GM13977 (cell line): ENCODE measurements at regions not wholly inside any gene's neighbourhood (a gene's known extent, or its start where the extent isn't known, plus 50 kb on each side); places are given as distances from the start of the nearest gene placed in this dataset.

Experiments
- DNase-seq: peaks from one replicate; pipeline ENCODE4 v3.0.0; 2012; ENCODE audit warnings: low spot score
- CTCF ChIP-seq: IDR thresholded peaks from 2 replicates; pipeline ENCODE4 v1.5.1; 2012; ENCODE audit warnings: mild to moderate bottlenecking, control low read depth; ENCODE audit not compliant: insufficient read depth; ENCODE audit errors: extremely low read depth, missing control alignments
- in situ Hi-C: fragments of 300-500 bp; cut with MboI; formaldehyde crosslinking; loops from one replicate; pipeline ENCODE4 v1.12.0; 2022; ENCODE audit warnings: low sequenced_read_pairs, low pct_unique_long_range_greater_than_20kb, mixed read lengths, inconsistent platforms; ENCODE audit not compliant: unreplicated experiment

DNA sequence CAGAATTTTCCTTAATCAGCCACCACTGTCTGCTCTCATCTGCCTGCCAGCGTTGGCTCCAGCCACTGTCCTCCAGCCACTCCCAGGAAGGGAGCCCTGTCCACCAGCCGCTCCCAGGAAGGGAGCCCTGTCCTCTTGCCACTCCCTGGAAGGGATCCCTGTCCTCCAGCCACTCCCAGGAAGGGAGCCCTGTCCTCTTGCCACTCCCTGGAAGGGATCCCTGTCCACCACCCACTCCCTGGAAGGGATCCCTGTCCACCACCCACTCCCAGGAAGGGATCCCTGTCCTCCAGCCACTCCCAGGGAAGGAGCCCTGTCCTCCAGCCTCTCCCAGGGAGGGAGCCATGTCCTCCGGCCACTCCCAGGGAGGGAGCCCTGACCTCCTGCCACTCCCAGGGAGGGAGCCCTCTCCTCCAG, 726.5 kb downstream of the PTPRU start:
- TF ChIP-seq CTCF: no peak
- in situ Hi-C loops: no loop called here
- DNase-seq: no peak

- TF ChIP-seq CTCF: no peak
- DNase-seq: no peak
- in situ Hi-C loops: no loop called here
Measured at GRCh38 chr1:29962336-29962735, 726.0 kb downstream of the PTPRU start.

DNA sequence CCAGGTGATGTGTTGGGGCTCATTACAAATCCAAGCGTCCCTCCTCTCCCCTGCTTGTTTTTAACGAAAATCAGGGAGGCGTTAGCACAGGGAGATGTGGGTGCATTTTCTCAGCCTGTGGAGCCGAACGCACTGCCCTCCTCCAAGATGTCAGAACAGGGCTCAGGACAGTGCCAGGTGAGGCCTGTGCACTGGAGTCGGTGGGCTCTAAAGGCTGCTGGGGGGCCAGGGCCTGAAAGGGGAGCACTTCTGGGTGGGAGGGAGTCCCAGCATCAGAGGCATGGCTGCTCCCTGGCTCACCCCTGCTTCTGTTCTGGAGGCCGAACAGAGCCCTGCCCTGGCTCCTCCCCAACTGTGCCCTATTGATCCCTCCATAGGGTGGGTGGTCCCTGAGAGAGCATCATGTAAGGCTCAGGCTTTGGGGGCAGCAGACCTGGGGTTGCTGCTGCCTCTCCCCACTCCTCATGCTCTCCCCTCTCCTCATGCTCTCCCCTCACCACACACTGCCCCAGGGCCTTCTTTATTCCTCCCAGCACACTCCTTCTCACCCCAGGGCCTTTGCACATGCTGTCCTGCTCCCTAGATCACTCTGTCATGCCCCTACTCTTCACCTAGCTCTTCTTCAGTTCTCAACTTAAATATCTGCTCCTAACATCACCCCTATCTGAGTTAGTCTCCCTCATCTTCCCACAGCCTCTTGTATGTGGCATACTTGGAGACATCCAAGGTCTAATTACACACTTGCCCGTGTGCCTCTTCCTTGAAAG, 725.2 kb downstream of the PTPRU start:
- DNase-seq: no peak
- TF ChIP-seq CTCF: no peak
- in situ Hi-C loops: no loop called here

DNA sequence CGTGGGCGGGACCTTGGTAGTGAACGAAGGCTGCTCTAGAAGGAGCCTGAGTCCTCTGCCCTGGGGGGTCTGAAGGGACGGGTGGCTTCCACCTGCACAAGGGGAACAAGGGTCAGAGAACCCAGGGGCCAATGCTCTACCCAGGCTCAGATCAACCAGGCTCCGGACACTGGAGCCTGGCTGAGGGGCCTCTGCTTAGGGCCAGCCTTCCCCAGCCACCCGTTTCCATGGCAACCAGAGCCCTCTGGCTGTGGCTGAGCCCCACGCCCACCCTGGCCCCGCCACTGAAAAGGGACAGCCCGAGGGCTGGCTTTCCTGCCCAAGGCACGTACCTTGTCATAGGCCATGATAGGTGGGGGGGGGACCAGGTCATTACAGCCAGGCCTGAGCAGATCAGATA, 724.6 kb downstream of the PTPRU start:
- in situ Hi-C loops: no loop called here
- no peak for DNase-seq
- no peak for TF ChIP-seq CTCF

DNA sequence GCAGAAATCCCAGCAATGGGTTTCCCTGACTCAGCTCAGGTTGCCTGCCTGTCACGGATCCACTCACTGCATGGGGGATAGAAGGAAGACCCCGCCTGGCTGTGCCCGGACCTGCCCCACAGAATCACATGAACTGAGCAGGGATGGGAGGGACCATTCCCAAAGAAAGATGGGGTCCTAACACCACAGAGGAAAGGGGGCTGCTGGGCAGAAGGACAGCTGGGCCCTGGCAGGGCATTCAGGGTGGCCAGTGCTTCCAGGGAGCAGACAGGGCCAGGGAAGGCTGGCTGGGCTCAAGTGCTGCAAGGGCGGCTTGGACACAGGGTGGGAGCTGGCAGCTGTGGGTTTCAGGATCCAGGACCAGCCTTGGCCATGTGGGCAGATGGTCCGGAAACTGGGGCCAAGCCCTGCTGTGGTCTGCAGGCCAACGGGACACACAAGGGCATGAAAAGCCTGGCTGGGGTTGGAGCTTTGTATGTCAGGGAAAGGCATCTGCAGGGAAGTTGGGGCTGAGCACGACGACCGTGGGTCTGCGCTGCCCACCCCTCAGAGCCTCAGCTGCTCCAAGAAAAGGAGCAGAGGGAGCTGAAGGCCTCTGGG, 723.9 kb downstream of the PTPRU start:
- TF ChIP-seq CTCF: no peak
- no peak for DNase-seq
- in situ Hi-C loops: no loop called here

DNA sequence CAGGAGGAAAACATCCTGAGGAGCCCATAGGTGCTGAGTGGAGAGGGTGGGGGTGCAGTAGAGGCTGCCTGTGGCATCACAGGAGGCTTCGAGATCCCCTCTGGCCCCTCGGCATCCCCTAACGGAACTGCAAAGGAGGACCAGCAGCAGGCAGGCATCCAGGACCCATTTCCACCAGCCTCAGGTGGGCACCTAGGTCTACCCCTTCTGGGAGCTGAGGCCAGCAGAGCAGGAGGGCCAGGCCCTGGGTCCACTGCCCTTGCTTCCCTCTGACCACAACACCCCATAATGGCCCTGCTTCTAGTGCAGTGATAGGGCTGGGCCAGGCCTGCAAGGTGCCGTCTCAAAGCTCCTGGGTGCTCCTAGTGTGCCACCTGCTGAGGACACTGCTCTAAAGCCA, 723.0 kb downstream of the PTPRU start:
- DNase-seq: no peak
- in situ Hi-C loops: no loop called here
- TF ChIP-seq CTCF: no peak
